ENCODE measurements at regions not wholly inside any gene's neighbourhood (a gene's known extent, or its start where the extent isn't known, plus 50 kb on each side); places are given as distances from the start of the nearest gene placed in this dataset.

GRCh38 chr9:24488896-24489295, 56.8 kb downstream of the IZUMO3 start:
- no peak for DNase-seq

DNA sequence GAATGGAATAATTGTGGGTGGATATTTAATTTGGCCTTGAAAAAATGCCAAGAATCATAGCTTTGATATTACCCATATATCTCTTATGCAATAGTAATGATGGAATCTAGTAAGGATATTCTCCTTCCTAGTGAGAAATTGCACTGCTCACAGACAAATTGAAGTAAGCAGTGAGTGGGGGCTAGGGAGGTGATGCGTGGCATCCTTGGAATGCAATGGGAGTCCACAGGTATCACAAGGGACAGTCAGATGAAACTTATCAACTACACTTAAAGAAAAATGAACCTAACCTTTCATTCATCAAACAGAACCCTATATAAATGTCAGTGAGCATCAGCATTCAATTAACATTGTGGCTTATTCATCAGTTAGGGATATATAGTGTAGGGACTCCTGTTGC, 57.8 kb downstream of the IZUMO3 start:
- DNase-seq = no peak

- DNase-seq = no peak
Observed at GRCh38 chr9:24487250-24487861, 58.3 kb downstream of the IZUMO3 start.

- DNase-seq = no peak
Observed at GRCh38 chr9:24479361-24480059, 66.2 kb downstream of the IZUMO3 start.

GRCh38 chr9:24464319-24464951, 81.3 kb downstream of the IZUMO3 start:
- no peak for DNase-seq

DNA sequence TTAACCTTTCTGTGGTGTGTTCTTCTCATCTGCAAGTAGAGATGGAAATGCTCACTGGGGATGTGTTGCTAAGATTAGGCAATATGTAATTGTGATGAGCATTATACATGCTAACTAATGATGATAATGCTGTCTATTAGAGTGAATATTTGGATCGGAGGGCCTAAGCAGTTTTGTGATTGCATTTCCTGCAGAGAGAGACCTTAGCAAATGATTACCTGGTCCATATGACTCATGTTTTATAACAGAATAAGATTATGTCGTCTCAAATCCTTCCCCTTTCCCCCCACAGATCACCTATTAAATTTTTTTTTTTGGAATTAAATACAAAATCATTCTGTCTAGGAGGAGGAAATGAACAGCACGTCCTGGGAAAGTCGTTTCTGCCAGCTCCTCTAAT, 82.7 kb downstream of the IZUMO3 start:
- no peak for DNase-seq

DNA sequence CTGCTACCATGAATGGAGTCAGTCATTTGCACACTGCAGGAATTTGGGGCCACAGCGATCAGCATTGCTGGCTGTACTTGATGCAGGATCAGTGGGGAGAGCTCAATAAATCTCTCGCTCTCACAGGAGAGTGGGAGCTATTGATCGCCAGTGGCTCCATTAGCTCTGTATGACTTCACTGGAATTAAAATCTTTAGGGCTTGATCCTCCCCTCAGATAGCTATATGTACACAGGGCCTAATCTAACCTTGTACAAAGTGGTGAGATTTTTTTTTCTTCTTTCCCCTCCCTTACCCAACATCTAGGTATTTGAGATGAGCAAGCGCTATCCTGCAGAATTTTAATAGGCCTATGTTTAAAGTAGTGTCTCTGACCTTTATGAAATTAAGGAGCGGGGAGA, 84.9 kb downstream of the IZUMO3 start:
- no peak for DNase-seq

- no peak for DNase-seq
Observed at GRCh38 chr9:24459953-24460352, 85.7 kb downstream of the IZUMO3 start.

DNA sequence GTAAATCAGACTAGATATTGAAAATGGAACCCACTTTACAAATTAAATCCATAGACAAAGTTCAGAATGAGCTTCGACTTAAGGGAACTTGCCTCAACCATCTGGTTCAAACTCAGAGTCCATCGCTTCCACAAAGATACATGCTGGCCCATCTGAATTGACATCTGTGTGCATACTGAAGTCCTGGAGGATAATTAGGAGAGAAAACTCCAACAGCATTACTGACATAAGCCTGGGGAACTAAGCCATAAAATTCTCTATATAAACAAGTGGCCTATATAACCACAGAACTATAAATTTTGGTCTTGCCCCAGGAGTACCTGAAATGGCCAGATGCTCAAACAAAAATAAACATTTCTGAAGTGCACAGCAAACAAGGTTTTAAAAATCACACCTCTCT, 94.4 kb downstream of the IZUMO3 start:
- no peak for DNase-seq

GRCh38 chr9:24449976-24450375, 95.7 kb downstream of the IZUMO3 start:
- DNase-seq = no peak

GRCh38 chr9:24439456-24439855, 106.2 kb downstream of the IZUMO3 start:
- no peak for DNase-seq

GRCh38 chr9:24438876-24439275, 106.8 kb downstream of the IZUMO3 start:
- no peak for DNase-seq

GRCh38 chr9:24436761-24437160, 108.9 kb downstream of the IZUMO3 start:
- DNase-seq = no peak

GRCh38 chr9:24434183-24434582, 111.5 kb downstream of the IZUMO3 start:
- no peak for DNase-seq

DNA sequence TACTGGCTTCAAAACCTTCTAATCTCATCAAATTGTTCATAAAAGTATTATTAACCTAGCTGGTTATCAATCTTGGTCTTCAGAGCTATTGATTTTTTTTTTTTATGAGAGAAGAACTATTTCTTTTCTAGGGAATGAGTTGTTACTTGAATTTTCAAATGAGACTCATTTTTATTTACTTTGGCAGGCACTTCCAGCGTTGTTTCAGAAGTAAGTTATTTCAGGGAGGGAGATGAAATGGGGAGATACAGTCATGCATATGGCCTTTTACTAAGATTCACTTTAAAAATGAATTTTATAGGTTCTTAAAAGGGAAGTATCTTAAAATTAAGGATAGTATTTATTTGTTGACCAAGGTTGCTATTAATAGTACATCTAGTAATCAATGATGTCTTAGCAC, 129.6 kb downstream of the IZUMO3 start:
- DNase-seq = no peak

DNA sequence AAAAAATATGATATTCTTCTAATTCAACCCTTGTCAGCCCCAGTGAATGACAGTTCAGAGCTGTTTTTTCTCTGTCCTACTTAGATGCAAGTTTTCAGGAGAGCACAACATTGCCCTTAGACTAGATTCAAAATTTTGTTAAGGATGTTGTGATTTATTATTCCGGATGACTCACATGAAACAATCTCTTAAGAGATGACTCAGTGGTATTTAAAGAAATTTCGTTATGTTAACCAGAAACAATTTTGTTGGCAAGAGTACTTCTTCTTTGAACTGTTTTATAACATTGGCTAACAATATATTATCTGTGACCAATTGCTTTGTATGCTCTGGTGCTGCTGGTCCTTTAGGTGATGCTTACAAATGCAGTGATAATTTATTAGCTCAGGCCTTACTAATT, 132.0 kb downstream of the IZUMO3 start:
- no peak for DNase-seq

- DNase-seq = no peak
Observed at GRCh38 chr9:24398466-24398865, 147.2 kb downstream of the IZUMO3 start.

- no peak for DNase-seq
Observed at GRCh38 chr9:24391095-24391494, 154.6 kb downstream of the IZUMO3 start.

DNA sequence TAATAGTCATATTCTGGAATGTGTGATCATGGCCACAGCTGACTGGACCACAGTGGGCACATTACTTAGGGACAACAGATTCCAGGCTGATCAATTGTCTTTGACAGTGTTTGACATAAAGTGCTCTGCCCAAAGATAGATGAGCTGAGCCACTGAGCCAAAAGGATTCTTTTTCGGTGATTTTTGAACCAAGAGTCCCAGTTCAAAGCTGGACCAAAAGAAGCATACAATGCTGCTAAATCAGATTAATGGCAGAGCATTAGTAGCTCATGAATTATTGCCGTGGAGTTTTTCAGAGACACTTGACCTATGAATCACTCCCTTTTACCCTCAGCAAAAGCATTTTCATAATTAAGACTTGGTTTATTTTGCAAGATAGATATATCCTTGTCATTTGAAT, 160.6 kb downstream of the IZUMO3 start:
- DNase-seq = no peak

GRCh38 chr9:24382566-24382965, 163.1 kb downstream of the IZUMO3 start:
- DNase-seq = no peak

- no peak for DNase-seq
Observed at GRCh38 chr9:24381205-24381604, 164.5 kb downstream of the IZUMO3 start.

GRCh38 chr9:24359046-24359445, 186.7 kb downstream of the IZUMO3 start:
- no peak for DNase-seq

DNA sequence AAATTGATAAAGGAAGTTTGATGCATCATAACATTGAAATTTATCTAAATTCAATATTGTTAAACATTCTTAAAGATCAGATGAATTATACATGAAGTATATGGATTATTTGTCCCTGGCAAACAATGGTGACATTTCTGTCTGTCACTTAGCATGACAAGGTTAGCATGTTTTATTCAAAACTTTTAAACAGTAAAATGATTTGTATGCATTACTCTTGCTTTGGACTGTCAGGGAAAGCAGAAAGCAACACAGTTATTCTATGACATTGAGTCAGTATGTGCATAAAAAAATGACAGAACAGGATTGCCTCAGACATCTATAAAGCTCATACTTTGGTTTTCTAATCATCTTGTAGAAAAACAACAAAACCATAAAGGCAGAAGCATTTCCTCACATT, 193.7 kb downstream of the IZUMO3 start:
- no peak for DNase-seq

DNA sequence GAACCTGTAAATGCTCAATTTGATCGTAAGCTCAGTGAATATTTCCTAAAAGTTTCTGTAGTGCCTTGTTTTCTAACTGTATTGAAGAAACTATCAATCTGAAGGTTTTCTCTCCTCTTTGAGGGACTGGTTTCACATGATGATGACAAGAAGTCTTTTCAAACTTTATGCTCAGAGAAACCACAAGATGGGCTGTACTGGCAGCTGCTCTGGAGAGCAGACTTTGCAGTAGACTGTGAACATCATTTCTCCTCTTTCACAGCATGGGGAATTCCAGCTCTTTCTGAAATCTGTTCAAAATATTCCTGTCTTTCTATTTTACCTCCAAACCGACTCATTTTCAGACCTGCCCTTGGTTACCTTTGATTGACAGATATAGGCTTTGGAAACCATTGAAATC, 194.4 kb downstream of the IZUMO3 start:
- no peak for DNase-seq
